Osteoblast (primary cell): ENCODE measurements at regions not wholly inside any gene's neighbourhood (a gene's known extent, or its start where the extent isn't known, plus 50 kb on each side); places are given as distances from the start of the nearest gene placed in this dataset.

Experiments
- DNase-seq: peaks from one replicate; pipeline ENCODE4 v3.0.0; 2011; ENCODE audit warnings: low spot score, mixed read lengths; ENCODE audit not compliant: insufficient read length; ENCODE audit errors: missing footprints
- H2AFZ ChIP-seq: 2 replicates; pipeline ENCODE4 v1.6.0; 2011; ENCODE audit warnings: mild to moderate bottlenecking, low read length
- H3K27ac ChIP-seq: 2 replicates; pipeline ENCODE4 v1.5.1; 2011; ENCODE audit warnings: mild to moderate bottlenecking, low read depth, low read length, moderate library complexity
- H3K27me3 ChIP-seq: 2 replicates; pipeline ENCODE4 v1.6.0; 2012; ENCODE audit warnings: mild to moderate bottlenecking, control low read depth, inconsistent platforms, low read length, moderate library complexity; ENCODE audit not compliant: insufficient read depth
- H3K36me3 ChIP-seq: 2 replicates; pipeline ENCODE4 v1.5.1; 2011; ENCODE audit warnings: mild to moderate bottlenecking, low read length, control low read depth, moderate library complexity; ENCODE audit not compliant: insufficient read depth
- H3K4me1 ChIP-seq: 2 replicates; pipeline ENCODE4 v1.5.1; 2011; ENCODE audit warnings: mild to moderate bottlenecking, low read length, control low read depth, moderate library complexity; ENCODE audit not compliant: insufficient read depth
- H3K4me2 ChIP-seq: 2 replicates; pipeline ENCODE4 v1.6.0; 2011; ENCODE audit warnings: mild to moderate bottlenecking, low read length; ENCODE audit not compliant: insufficient read depth
- H3K4me3 ChIP-seq: fragments of 200-600 bp; sonication (generic); 3 replicates; pipeline ENCODE4 v1.5.1; 2012; ENCODE audit warnings: mild to moderate bottlenecking, low read length, inconsistent platforms; ENCODE audit not compliant: insufficient read depth
- H3K79me2 ChIP-seq: 2 replicates; pipeline ENCODE4 v1.6.0; 2012; ENCODE audit warnings: mild to moderate bottlenecking, low read length, control low read depth, inconsistent platforms; ENCODE audit not compliant: insufficient read depth
- H3K9me3 ChIP-seq: 2 replicates; pipeline ENCODE4 v1.5.1; 2011; ENCODE audit warnings: low read depth, low read length, control low read depth
- H4K20me1 ChIP-seq: 2 replicates; pipeline ENCODE4 v1.6.0; 2012; ENCODE audit warnings: mild to moderate bottlenecking, low read length, control low read depth; ENCODE audit not compliant: insufficient read depth
- TF ChIP-seq, protein P1 (sequence below): IDR thresholded peaks from 2 replicates; pipeline ENCODE4 v1.5.1; 2011; ENCODE audit warnings: mild to moderate bottlenecking, low read depth, low read length, moderate library complexity; ENCODE audit errors: extremely low read depth

DNA sequence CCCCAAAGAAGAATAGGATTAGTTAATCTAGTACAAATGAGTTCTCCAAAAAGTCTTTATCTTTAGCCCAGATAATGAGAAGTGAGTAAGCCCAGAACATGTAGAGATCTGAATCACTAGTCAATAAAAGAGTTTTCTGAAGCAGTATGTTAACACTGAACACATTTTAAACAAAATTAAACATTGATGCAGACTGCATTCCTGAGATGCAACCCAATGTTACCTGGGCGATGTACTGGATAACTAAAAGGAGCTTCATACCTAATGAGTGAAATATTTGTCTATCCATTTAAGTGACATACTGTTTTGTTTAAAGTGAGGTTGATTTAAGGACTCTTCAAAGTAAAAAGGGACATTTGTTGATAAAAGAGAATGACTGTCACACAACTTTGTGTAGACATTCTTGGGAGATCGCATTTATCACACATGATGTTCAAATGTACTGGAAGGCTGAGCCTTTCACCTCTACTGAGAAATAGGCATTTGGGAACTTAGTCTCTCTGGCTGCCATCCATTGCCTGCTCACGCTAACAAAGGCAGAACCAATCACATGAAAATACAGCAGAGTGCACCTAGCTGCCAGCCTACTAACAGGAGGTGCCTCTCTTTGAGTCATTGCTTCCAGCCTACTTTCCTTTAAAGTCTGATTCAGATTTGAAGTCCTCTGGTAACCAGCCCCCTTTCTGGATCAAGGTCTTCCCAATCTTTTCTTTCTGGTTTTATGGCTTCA, 287.7 kb downstream of the BTG1 start:
- Histone ChIP-seq H2AFZ (no peak overlapping the region), H3K27ac (no peak overlapping the region), H3K9me3 (no peaks in the 10 kb centered on the region), H3K79me2 (no peaks in the 10 kb centered on the region), H3K4me2 (no peak overlapping the region), H3K27me3 (no peaks in the 10 kb centered on the region), H3K36me3 (no peaks in the 10 kb centered on the region), H4K20me1 (no peaks in the 10 kb centered on the region), H3K4me3 (no peak overlapping the region), H3K4me1 (no peaks in the 10 kb centered on the region)
- TF ChIP-seq, protein P1, sequence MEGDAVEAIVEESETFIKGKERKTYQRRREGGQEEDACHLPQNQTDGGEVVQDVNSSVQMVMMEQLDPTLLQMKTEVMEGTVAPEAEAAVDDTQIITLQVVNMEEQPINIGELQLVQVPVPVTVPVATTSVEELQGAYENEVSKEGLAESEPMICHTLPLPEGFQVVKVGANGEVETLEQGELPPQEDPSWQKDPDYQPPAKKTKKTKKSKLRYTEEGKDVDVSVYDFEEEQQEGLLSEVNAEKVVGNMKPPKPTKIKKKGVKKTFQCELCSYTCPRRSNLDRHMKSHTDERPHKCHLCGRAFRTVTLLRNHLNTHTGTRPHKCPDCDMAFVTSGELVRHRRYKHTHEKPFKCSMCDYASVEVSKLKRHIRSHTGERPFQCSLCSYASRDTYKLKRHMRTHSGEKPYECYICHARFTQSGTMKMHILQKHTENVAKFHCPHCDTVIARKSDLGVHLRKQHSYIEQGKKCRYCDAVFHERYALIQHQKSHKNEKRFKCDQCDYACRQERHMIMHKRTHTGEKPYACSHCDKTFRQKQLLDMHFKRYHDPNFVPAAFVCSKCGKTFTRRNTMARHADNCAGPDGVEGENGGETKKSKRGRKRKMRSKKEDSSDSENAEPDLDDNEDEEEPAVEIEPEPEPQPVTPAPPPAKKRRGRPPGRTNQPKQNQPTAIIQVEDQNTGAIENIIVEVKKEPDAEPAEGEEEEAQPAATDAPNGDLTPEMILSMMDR = no peak
- DNase-seq = peak; percentile 13

DNA sequence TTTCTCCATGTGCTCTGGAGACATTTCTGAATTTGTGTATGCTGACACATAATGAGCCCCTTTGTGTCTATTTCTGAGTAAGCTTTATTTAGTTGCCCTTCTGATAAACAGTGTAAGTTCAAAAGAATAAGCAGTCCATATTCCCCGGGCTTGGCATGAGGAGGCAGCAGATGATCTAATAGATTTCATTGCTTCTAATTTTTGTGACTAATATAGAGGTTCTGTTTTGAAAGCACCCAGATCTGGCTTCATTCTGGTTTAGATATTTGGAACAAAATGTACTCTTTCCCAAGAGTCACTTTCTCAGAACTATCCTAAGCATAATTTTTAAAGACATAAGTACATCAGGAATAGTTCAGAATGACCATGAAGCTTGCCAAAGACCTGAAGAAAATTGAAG, 290.9 kb downstream of the BTG1 start:
- H3K4me1 ChIP-seq = no peaks in the 10 kb centered on the region
- no peak for DNase-seq
- H3K9me3 ChIP-seq = no peaks in the 10 kb centered on the region
- H3K27me3 ChIP-seq = no peaks in the 10 kb centered on the region
- H3K36me3 ChIP-seq = no peaks in the 10 kb centered on the region
- TF ChIP-seq, protein P1 = no peak
- no peak overlapping the region for H3K27ac ChIP-seq
- no peak overlapping the region for H3K4me3 ChIP-seq
- no peaks in the 10 kb centered on the region for H4K20me1 ChIP-seq
- H3K79me2 ChIP-seq = no peaks in the 10 kb centered on the region
- no peak overlapping the region for H3K4me2 ChIP-seq
- peak overlapping the region; percentile 36 for H2AFZ ChIP-seq

DNA sequence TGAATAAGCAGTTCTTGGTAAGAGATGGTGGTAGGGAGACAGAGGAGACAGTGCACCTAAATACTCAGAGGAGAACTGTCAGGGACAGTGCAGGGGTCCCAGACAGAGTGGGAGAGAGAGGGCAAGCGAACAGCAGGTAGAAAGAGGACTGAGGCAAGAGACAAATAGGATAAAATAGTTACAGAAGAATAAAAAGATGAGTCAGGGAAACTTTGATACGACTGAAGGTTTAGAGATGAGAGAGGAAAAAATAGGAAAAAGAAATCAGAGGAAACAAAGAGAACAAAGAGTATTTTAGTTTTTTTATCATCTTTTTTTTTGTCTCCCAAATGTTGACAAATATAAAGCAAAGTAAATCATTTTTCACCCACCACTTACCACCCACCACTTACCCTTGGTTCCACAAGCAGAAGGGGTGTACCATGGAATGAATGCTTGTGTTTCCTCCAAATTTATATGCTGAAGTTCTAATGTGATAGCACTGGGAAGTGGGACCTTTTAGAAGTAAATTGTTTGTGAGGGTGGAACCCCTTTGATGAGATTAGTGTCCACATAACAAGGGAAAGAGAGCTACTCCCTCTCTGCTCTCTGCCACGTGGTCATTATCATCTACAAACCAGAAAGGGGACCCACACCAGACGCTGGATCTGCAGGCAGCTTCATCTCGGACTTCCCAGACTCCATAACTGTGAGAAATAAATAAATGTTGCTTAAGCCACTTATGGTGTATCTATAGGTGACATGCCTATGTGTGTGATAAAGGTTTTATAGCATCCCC, 292.1 kb downstream of the BTG1 start:
- DNase-seq = no peak
- Histone ChIP-seq H3K4me1 (no peaks in the 10 kb centered on the region), H3K27me3 (no peaks in the 10 kb centered on the region), H4K20me1 (no peaks in the 10 kb centered on the region), H3K79me2 (no peaks in the 10 kb centered on the region), H3K4me2 (no peak overlapping the region), H3K9me3 (no peaks in the 10 kb centered on the region), H3K27ac (no peak overlapping the region), H2AFZ (no peak overlapping the region), H3K4me3 (no peak overlapping the region), H3K36me3 (no peaks in the 10 kb centered on the region)
- TF ChIP-seq, protein P1 = no peak

DNA sequence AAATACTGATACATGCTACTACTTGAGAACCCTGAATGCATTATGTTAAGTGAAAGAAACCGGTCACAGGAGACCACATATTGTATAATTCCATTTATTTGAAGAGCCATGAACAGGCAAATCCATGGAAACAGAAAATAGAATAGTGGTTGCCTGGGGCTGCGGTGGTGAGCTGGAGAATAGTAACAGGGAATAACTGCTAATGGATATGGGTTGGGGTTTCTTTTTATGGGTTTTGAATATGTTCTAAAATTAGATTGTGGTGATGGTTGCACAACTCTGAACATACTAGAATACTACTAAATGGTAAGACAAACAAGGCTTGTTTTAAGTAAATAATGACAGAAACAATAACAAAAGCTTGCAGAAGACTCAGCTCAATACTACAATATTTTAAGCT, 293.0 kb downstream of the BTG1 start:
- Histone ChIP-seq H3K79me2 (no peaks in the 10 kb centered on the region), H3K4me1 (no peaks in the 10 kb centered on the region), H3K4me3 (no peak overlapping the region), H3K27ac (no peak overlapping the region), H4K20me1 (no peaks in the 10 kb centered on the region), H3K4me2 (no peak overlapping the region), H3K27me3 (no peaks in the 10 kb centered on the region), H3K36me3 (no peaks in the 10 kb centered on the region), H3K9me3 (no peaks in the 10 kb centered on the region), H2AFZ (no peak overlapping the region)
- DNase-seq = no peak
- TF ChIP-seq, protein P1 = no peak
